Spleen (tissue), 11 donors: ENCODE measurements at regions not wholly inside any gene's neighbourhood (a gene's known extent, or its start where the extent isn't known, plus 50 kb on each side); places are given as distances from the start of the nearest gene placed in this dataset.

Experiments
- DNase-seq: peaks from one replicate; pipeline ENCODE4 v3.0.0-alpha.2; 2020
- H3K27ac ChIP-seq, 8 donors: fragments of 200-600 bp; sonication (generic) in 7 of 8; 1 replicate in 4 of 8; 2 replicates in 4 of 8; pipeline versions ENCODE4 v1.5.0 to v1.8.0; 2016 to 2021; ENCODE audit warnings: inconsistent platforms in 4 of 8, mild to moderate bottlenecking in 4 of 8, moderate library complexity in 1 of 8
- H3K27me3 ChIP-seq, 7 donors: fragments of 200-600 bp; sonication (generic) in 6 of 7; replicated peaks in 1 of 7; 1 replicate in 4 of 7; 2 replicates in 3 of 7; pipeline versions ENCODE4 v1.5.0 to v1.8.0; 2016 to 2021; ENCODE audit warnings: inconsistent platforms in 3 of 7, mild to moderate bottlenecking in 1 of 7
- H3K36me3 ChIP-seq, 6 donors: fragments of 200-600 bp; sonication (generic) in 5 of 6; 1 replicate in 4 of 6; 2 replicates in 2 of 6; pipeline versions ENCODE4 v1.5.0 to v1.8.0; 2016 to 2021; ENCODE audit warnings: inconsistent platforms in 2 of 6
- H3K4me1 ChIP-seq, 6 donors: fragments of 200-600 bp; sonication (generic) in 5 of 6; 1 replicate in 3 of 6; 2 replicates in 3 of 6; pipeline versions ENCODE4 v1.5.0 to v1.8.0; 2016 to 2021; ENCODE audit warnings: inconsistent platforms in 3 of 6
- H3K4me3 ChIP-seq, 8 donors: fragments of 200-600 bp; sonication (generic) in 7 of 8; 1 replicate in 4 of 8; 2 replicates in 4 of 8; pipeline versions ENCODE4 v1.5.0 to v1.8.0; 2016 to 2021; ENCODE audit warnings: inconsistent platforms in 4 of 8, mild to moderate bottlenecking in 4 of 8, moderate library complexity in 2 of 8
- H3K9me3 ChIP-seq, 8 donors: fragments of 200-600 bp; sonication (generic) in 7 of 8; 1 replicate in 4 of 8; 2 replicates in 4 of 8; pipeline versions ENCODE4 v1.5.0 to v1.8.0; 2016 to 2021; ENCODE audit warnings: inconsistent platforms in 4 of 8
- POLR2A ChIP-seq, 3 donors: fragments of 450-650 bp; IDR thresholded peaks; one replicate each; pipeline ENCODE4 v1.5.1; 2017; ENCODE audit warnings: antibody characterized with exemption in 3 of 3, mild to moderate bottlenecking in 1 of 3
- POLR2AphosphoS5 ChIP-seq, 3 donors: sonication (generic); formaldehyde crosslinking; IDR thresholded peaks; one replicate each; pipeline ENCODE4 v1.5.1; 2017; ENCODE audit warnings: antibody characterized with exemption in 3 of 3
- WGBS, 5 donors: extraction: QIAGEN DNeasy Blood & Tissue Kit in 3 of 5; methylation state at CpG; one replicate each; pipeline versions ENCODE4 v1.1.5 to v1.1.7; 2013 to 2018; 5-methylcytosine and 5-hydroxymethylcytosine counted together
- intact Hi-C: fragments of 100-400 bp; cut with DNase I; formaldehyde crosslinking; loops from one replicate; pipeline ENCODE4 v1.15.0; 2023; ENCODE audit warnings: low total_unique reads
- TF ChIP-seq, protein P1 (sequence below), 11 experiments: fragments of 200-600 bp in 7 of 11; fragments of 450-650 bp in 4 of 11; sonication (generic) in 4 of 11; IDR thresholded peaks in 8 of 11; conservative IDR thresholded peaks in 3 of 11; 1 replicate in 7 of 11; 2 replicates in 4 of 11; pipeline versions ENCODE4 v1.4.0 to v1.8.0; 2016 to 2021; ENCODE audit warnings: antibody characterized with exemption in 11 of 11, inconsistent platforms in 4 of 11, mild to moderate bottlenecking in 1 of 11
- donor health status: healthy with polysubstance abuse.
- donor health status: DM: no; HTN: no; CAD: no; lungs with moderate emphysema.
- donor health status: DM: no; HTN: no; CAD: no.
- donor health status: Bipolar disorder and iron deficiency.
- donor health status: healthy.
- donor health status: DM: no; HTN: no; CAD: no.
- donor health status: DM: yes; HTN: yes; CAD: no.

- Histone ChIP-seq H3K27ac (no peak overlapping the region), H3K4me1 (no peaks in the 10 kb centered on the region), H3K4me3 (no peak overlapping the region), H3K27me3 (peaks cover 0 to 34% (median 0%) of the 10 kb centered on the region in 7 donors), H3K9me3 (no peaks in the 10 kb centered on the region), H3K36me3 (no peaks in the 10 kb centered on the region)
- WGBS, 5 donors, result 40 to 55% (median 41%) methylated on average over 5 to 10 of the region's 10 CpGs
- intact Hi-C loops, result no loop called here
- TF ChIP-seq, protein P1, sequence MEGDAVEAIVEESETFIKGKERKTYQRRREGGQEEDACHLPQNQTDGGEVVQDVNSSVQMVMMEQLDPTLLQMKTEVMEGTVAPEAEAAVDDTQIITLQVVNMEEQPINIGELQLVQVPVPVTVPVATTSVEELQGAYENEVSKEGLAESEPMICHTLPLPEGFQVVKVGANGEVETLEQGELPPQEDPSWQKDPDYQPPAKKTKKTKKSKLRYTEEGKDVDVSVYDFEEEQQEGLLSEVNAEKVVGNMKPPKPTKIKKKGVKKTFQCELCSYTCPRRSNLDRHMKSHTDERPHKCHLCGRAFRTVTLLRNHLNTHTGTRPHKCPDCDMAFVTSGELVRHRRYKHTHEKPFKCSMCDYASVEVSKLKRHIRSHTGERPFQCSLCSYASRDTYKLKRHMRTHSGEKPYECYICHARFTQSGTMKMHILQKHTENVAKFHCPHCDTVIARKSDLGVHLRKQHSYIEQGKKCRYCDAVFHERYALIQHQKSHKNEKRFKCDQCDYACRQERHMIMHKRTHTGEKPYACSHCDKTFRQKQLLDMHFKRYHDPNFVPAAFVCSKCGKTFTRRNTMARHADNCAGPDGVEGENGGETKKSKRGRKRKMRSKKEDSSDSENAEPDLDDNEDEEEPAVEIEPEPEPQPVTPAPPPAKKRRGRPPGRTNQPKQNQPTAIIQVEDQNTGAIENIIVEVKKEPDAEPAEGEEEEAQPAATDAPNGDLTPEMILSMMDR (IDR thresholded peaks at IDR 0.05 in 8 of 11, conservative IDR thresholded peaks at IDR 0.05 in 3 of 11), result no peak
- TF ChIP-seq POLR2A (IDR thresholded peaks at IDR 0.05), result no peak
- TF ChIP-seq POLR2AphosphoS5 (IDR thresholded peaks at IDR 0.05), result no peak
- no peak for DNase-seq
Measured at GRCh38 chr11:70603114-70603755, 204.9 kb downstream of the CTTN start.

GRCh38 chr11:70603756-70604211 is 205.5 kb downstream of the CTTN start:
- DNase-seq, result no peak
- no peak overlapping the region for H3K27ac ChIP-seq
- WGBS, 5 donors, result 48 to 70% (median 60%) methylated on average over 9 of the region's 9 CpGs
- H3K4me3 ChIP-seq, result no peak overlapping the region
- H3K36me3 ChIP-seq, result no peaks in the 10 kb centered on the region
- H3K27me3 ChIP-seq, result peaks cover 0 to 39% (median 0%) of the 10 kb centered on the region in 7 donors
- H3K9me3 ChIP-seq, result no peaks in the 10 kb centered on the region
- no peak for TF ChIP-seq POLR2AphosphoS5 (IDR thresholded peaks at IDR 0.05)
- TF ChIP-seq, protein P1 (IDR thresholded peaks at IDR 0.05 in 8 of 11, conservative IDR thresholded peaks at IDR 0.05 in 3 of 11), result no peak
- intact Hi-C loops, result no loop called here
- no peaks in the 10 kb centered on the region for H3K4me1 ChIP-seq

DNA sequence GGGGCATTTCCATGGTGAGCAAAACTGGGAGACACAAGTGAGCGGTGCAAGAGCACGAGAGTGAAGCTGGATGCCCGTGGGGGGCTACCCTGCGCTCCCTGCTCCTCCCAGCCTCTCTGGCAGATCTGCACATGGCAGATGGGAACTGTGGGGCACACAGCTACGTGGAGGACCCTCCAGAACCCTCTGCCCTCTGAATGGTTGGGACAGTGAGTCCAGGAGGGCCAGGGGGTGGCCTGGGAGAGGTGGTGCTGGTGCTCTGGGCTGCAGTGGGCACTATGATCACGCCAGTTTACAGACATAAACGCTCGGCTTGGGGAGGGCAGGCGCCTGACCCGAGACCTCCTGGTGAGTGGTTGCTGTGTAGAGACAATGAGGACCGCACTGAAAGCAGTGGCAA is 205.9 kb downstream of the CTTN start:
- H3K36me3 ChIP-seq, result no peaks in the 10 kb centered on the region
- no peak overlapping the region for H3K4me3 ChIP-seq
- WGBS, 5 donors, result 71 to 88% (median 83%) methylated on average over 5 to 11 of the region's 11 CpGs
- no peak for DNase-seq
- TF ChIP-seq, protein P1 (IDR thresholded peaks at IDR 0.05 in 8 of 11, conservative IDR thresholded peaks at IDR 0.05 in 3 of 11), result no peak
- TF ChIP-seq POLR2AphosphoS5 (IDR thresholded peaks at IDR 0.05) (no peak), POLR2A (IDR thresholded peaks at IDR 0.05) (no peak)
- H3K27ac ChIP-seq, result no peak overlapping the region
- intact Hi-C loops, result no loop called here
- no peaks in the 10 kb centered on the region for H3K4me1 ChIP-seq
- H3K27me3 ChIP-seq, result peaks cover 0 to 44% (median 0%) of the 10 kb centered on the region in 7 donors
- H3K9me3 ChIP-seq, result no peaks in the 10 kb centered on the region

DNA sequence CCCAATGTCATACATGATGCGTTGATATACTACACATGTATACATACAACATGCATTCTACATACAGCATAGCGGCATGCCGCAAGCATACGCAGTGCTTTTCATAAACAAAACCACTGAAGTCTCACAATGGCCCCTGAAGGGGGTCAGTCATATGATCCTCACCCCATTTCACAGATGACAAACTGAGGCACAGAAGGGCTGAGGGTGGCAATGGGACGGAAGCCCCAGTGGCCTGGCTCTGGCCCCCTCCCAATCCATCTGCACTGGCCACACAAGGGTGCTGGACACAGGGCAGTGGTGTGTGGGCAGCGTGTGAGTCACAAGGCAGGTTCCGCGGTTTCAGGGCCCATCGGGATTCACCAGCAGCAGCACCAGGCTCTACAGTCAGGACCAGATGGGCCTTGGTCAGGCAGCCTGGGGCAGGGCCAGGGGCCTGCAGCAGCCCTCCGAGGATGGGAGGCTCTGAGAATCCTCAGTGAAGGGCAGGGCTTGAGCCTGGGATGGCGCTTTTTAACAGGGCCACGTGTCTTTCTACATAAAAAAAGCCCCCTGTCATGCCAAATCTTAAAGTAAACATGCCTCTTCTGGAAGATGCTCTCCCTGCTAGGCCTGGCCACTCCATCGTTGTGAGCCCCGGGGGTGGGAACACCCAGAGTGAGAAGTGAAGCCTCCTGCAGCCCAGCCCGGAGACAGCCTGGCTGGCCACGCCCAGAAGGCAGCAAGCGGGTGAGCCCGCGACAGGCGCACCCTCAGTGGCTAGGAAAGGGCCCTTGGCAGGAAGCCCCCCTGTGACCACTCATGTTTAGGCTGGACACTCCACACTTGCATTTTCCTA is 206.5 kb downstream of the CTTN start:
- 78 to 92% (median 85%) methylated on average over 16 to 20 of the region's 20 CpGs for WGBS, 5 donors
- DNase-seq, result no peak
- intact Hi-C loops, result no loop called here
- no peak overlapping the region for H3K27ac ChIP-seq
- no peak overlapping the region for H3K4me3 ChIP-seq
- TF ChIP-seq POLR2A (IDR thresholded peaks at IDR 0.05), result no peak
- TF ChIP-seq, protein P1 (IDR thresholded peaks at IDR 0.05 in 8 of 11, conservative IDR thresholded peaks at IDR 0.05 in 3 of 11), result no peak
- no peak for TF ChIP-seq POLR2AphosphoS5 (IDR thresholded peaks at IDR 0.05)
- no peaks in the 10 kb centered on the region for H3K36me3 ChIP-seq
- H3K4me1 ChIP-seq, result peaks cover 0 to 2% (median 0%) of the 10 kb centered on the region in 6 donors
- H3K27me3 ChIP-seq, result peaks cover 0 to 47% (median 0%) of the 10 kb centered on the region in 7 donors
- H3K9me3 ChIP-seq, result no peaks in the 10 kb centered on the region
